Mesenchymal stem cell (in vitro differentiated cells and primary cell): ENCODE measurements at regions not wholly inside any gene's neighbourhood (a gene's known extent, or its start where the extent isn't known, plus 50 kb on each side); places are given as distances from the start of the nearest gene placed in this dataset.

Experiments
- DNase-seq: peaks from one replicate; pipeline ENCODE4 v3.0.0-alpha.2; 2013
- H2AFZ ChIP-seq: one replicate; pipeline ENCODE4 v1.6.1; 2013; ENCODE audit warnings: low read depth, mild to moderate bottlenecking, control low read depth, inconsistent platforms, low read length, moderate library complexity
- H2AK5ac ChIP-seq: 2 replicates; pipeline ENCODE4 v1.6.1; 2013; ENCODE audit warnings: low read length, moderate library complexity, mild to moderate bottlenecking, inconsistent platforms; ENCODE audit not compliant: severe bottlenecking
- H2BK120ac ChIP-seq: one replicate; pipeline ENCODE4 v1.6.1; 2013; ENCODE audit warnings: low read depth, mild to moderate bottlenecking, inconsistent platforms, low read length, moderate library complexity
- H2BK12ac ChIP-seq, 2 experiments: one replicate each; pipeline ENCODE4 v1.6.1; 2013; ENCODE audit warnings: inconsistent platforms in 2 of 2, low read length in 2 of 2, mild to moderate bottlenecking in 2 of 2, moderate library complexity in 2 of 2, control low read depth in 1 of 2
- H2BK15ac ChIP-seq: one replicate; pipeline ENCODE4 v1.6.1; 2013; ENCODE audit warnings: mild to moderate bottlenecking, low read depth, inconsistent platforms; ENCODE audit not compliant: poor library complexity, severe bottlenecking
- H2BK5ac ChIP-seq: 2 replicates; pipeline ENCODE4 v1.6.1; 2013; ENCODE audit warnings: low read depth, mild to moderate bottlenecking, low read length, control low read depth, inconsistent platforms; ENCODE audit not compliant: poor library complexity, severe bottlenecking
- H3K14ac ChIP-seq, 2 experiments: one replicate each; pipeline ENCODE4 v1.6.1; 2013; ENCODE audit warnings: inconsistent platforms in 2 of 2, low read length in 2 of 2, control low read depth in 1 of 2, mild to moderate bottlenecking in 1 of 2, moderate library complexity in 1 of 2
- H3K18ac ChIP-seq, 2 experiments: one replicate each; pipeline ENCODE4 v1.6.1; 2013; ENCODE audit warnings: inconsistent platforms in 2 of 2, low read length in 2 of 2, control low read depth in 1 of 2, low read depth in 1 of 2, mild to moderate bottlenecking in 1 of 2
- H3K23ac ChIP-seq, 2 experiments: one replicate each; pipeline ENCODE4 v1.6.1; 2013; ENCODE audit warnings: inconsistent platforms in 2 of 2, low read length in 2 of 2, mild to moderate bottlenecking in 2 of 2, moderate library complexity in 2 of 2, control low read depth in 1 of 2
- H3K27ac ChIP-seq: 2 replicates; pipeline ENCODE4 v1.5.1; 2013; ENCODE audit warnings: mild to moderate bottlenecking, moderate library complexity, low read length, control low read depth, inconsistent platforms; ENCODE audit not compliant: poor library complexity, severe bottlenecking
- H3K27me3 ChIP-seq, 2 experiments: 2 replicates each; pipeline versions ENCODE4 v1.6.1 to v1.7.0; 2013; ENCODE audit warnings: low read length in 2 of 2, mild to moderate bottlenecking in 2 of 2, moderate library complexity in 2 of 2, control low read depth in 1 of 2, inconsistent platforms in 1 of 2; ENCODE audit not compliant: control insufficient read depth in 1 of 2, insufficient read depth in 1 of 2
- H3K36me3 ChIP-seq, 2 experiments: 2 replicates each; pipeline versions ENCODE4 v1.6.1 to v1.7.0; 2013; ENCODE audit warnings: low read length in 2 of 2, control low read depth in 1 of 2, inconsistent platforms in 1 of 2, low read depth in 1 of 2, mild to moderate bottlenecking in 1 of 2; ENCODE audit not compliant: insufficient read depth in 2 of 2, control insufficient read depth in 1 of 2
- H3K4ac ChIP-seq, 2 experiments: one replicate each; pipeline ENCODE4 v1.6.1; 2013; ENCODE audit warnings: inconsistent platforms in 2 of 2, low read length in 2 of 2, mild to moderate bottlenecking in 2 of 2, moderate library complexity in 2 of 2, control low read depth in 1 of 2, low read depth in 1 of 2
- H3K4me1 ChIP-seq: 2 replicates; pipeline ENCODE4 v1.6.1; 2013; ENCODE audit warnings: low read depth, low read length, control low read depth; ENCODE audit not compliant: control insufficient read depth, insufficient read depth
- H3K4me2 ChIP-seq: 2 replicates; pipeline ENCODE4 v1.6.1; 2013; ENCODE audit warnings: low read length, mild to moderate bottlenecking, inconsistent platforms; ENCODE audit not compliant: poor library complexity, severe bottlenecking
- H3K4me3 ChIP-seq, 2 experiments: 2 replicates each; pipeline versions ENCODE4 v1.5.1 to v1.7.0; 2013; ENCODE audit warnings: low read length in 2 of 2, mild to moderate bottlenecking in 2 of 2, control low read depth in 1 of 2, low read depth in 1 of 2; ENCODE audit not compliant: insufficient read depth in 1 of 2
- H3K79me1 ChIP-seq: replicated peaks from 2 replicates; pipeline ENCODE4 v1.6.1; 2013; ENCODE audit warnings: mild to moderate bottlenecking, control low read depth, low read length, inconsistent platforms; ENCODE audit not compliant: poor library complexity, severe bottlenecking
- H3K9ac ChIP-seq: 2 replicates; pipeline ENCODE4 v1.7.0; 2013; ENCODE audit warnings: mild to moderate bottlenecking, low read length, moderate library complexity
- H3K9me3 ChIP-seq: 2 replicates; pipeline ENCODE4 v1.7.0; 2013; ENCODE audit warnings: mild to moderate bottlenecking, low read length; ENCODE audit not compliant: control insufficient read depth
- H4K8ac ChIP-seq: one replicate; pipeline ENCODE4 v1.6.1; 2013; ENCODE audit warnings: inconsistent platforms, mild to moderate bottlenecking, low read length, moderate library complexity
- H4K91ac ChIP-seq: one replicate; pipeline ENCODE4 v1.6.1; 2013; ENCODE audit warnings: mild to moderate bottlenecking, low read length, inconsistent platforms
- WGBS: methylation state at CpG from one replicate; pipeline ENCODE4 v1.1.7; 2013; ENCODE audit warnings: mixed read lengths; 5-methylcytosine and 5-hydroxymethylcytosine counted together

DNA sequence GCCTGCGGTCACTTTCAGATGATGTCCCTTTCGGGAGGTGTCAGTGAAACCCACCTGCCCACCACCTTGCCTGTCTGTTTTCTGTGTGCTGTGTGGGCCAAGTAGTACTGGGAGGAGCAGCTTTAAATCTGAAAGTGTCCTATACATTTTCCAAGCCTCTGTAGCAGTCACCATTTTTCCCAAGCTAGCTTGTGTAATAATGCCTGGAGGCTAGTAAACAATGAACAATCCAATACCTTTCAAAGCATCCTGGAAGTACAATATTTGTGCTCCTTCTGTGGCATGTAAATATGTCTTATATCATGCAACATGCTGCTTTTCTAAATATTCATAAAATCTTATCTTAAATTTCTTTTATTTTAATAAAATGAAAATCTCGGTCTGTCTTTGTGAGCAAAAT lies 111.6 kb upstream of the C1GALT1C1 start:
- H3K18ac ChIP-seq, result no peak overlapping the region
- no peaks in the 10 kb centered on the region for H3K36me3 ChIP-seq
- H2BK15ac ChIP-seq, result no peak overlapping the region
- no peak overlapping the region for H3K4me3 ChIP-seq
- no peak overlapping the region for H2AFZ ChIP-seq
- no peak for DNase-seq
- no peak overlapping the region for H3K27ac ChIP-seq
- H3K79me1 ChIP-seq, result no peaks in the 10 kb centered on the region
- no peaks in the 10 kb centered on the region for H3K9me3 ChIP-seq
- WGBS, result 89% methylated on average over 1 of the region's 3 CpGs
- no peak overlapping the region for H2BK12ac ChIP-seq
- H3K14ac ChIP-seq, result no peak overlapping the region
- H3K27me3 ChIP-seq, result no peaks in the 10 kb centered on the region
- H4K8ac ChIP-seq, result no peak overlapping the region
- H3K4me1 ChIP-seq, result no peaks in the 10 kb centered on the region
- H3K4me2 ChIP-seq, result no peak overlapping the region
- no peak overlapping the region for H2BK5ac ChIP-seq
- no peak overlapping the region for H3K23ac ChIP-seq
- no peak overlapping the region for H2AK5ac ChIP-seq
- H4K91ac ChIP-seq, result no peak overlapping the region
- H2BK120ac ChIP-seq, result no peak overlapping the region
- H3K4ac ChIP-seq, result no peak overlapping the region
- no peak overlapping the region for H3K9ac ChIP-seq

DNA sequence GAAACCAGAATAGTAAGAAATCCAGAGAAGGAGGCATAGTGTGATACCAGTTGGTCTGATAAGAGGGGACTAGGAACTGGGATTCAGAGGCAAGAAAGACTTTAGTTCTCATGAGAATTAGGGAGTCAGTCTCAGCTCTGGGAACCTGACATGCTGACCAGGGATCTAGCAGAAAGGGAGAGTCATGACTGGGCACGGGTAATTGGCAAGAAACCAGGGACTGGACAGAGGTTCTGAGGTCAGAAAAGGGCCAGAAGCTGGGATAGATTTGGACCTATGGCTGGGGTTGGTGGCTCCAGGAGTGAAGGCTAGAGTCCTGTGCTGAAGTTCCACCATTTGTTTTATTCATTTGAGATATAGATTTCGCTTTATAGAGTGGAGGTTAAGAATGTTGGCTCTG lies 110.2 kb upstream of the C1GALT1C1 start:
- Histone ChIP-seq H4K8ac (no peak overlapping the region), H2AFZ (no peak overlapping the region), H3K27me3 (no peaks in the 10 kb centered on the region), H2BK12ac (no peak overlapping the region), H3K23ac (no peak overlapping the region), H3K27ac (no peak overlapping the region), H4K91ac (no peak overlapping the region), H2AK5ac (no peak overlapping the region), H3K18ac (no peak overlapping the region), H3K36me3 (no peaks in the 10 kb centered on the region), H3K9ac (no peak overlapping the region), H2BK120ac (no peak overlapping the region), H3K4ac (no peak overlapping the region), H3K4me1 (no peaks in the 10 kb centered on the region), H2BK5ac (no peak overlapping the region), H3K4me2 (no peak overlapping the region), H3K9me3 (no peaks in the 10 kb centered on the region), H2BK15ac (no peak overlapping the region), H3K79me1 (no peaks in the 10 kb centered on the region), H3K14ac (no peak overlapping the region), H3K4me3 (no peak overlapping the region)
- DNase-seq, result no peak
- 50% methylated on average over 2 of the region's 2 CpGs for WGBS

DNA sequence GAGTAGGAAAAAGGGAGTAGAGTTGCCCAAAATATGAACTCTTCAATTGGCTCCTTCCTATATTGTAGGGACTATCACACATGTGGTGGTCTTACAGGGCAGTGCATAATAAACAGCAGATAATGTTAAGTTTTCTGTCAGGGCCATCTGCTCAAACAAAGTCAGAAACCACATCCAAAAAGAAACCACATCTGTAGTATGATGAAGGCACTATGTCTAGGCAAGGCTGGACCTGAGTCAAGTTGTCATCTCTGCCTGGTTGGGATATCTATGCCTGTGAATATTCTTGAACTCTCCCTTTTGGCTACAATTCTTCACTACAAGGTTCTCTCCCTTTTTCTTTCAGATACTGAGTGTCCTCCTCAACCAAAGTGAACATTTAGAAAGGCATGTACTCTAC lies 109.4 kb upstream of the C1GALT1C1 start:
- Histone ChIP-seq H3K18ac (no peak overlapping the region), H2BK120ac (no peak overlapping the region), H3K4me1 (peaks cover 5% of the 10 kb centered on the region), H3K4ac (no peak overlapping the region), H3K9ac (no peak overlapping the region), H3K27me3 (no peaks in the 10 kb centered on the region), H3K4me2 (no peak overlapping the region), H3K79me1 (no peaks in the 10 kb centered on the region), H2BK12ac (no peak overlapping the region), H3K4me3 (no peak overlapping the region), H3K23ac (no peak overlapping the region), H2BK15ac (no peak overlapping the region), H2AFZ (no peak overlapping the region), H3K14ac (no peak overlapping the region), H2AK5ac (no peak overlapping the region), H4K8ac (no peak overlapping the region), H2BK5ac (no peak overlapping the region), H3K9me3 (no peaks in the 10 kb centered on the region), H3K27ac (no peak overlapping the region), H3K36me3 (no peaks in the 10 kb centered on the region), H4K91ac (no peak overlapping the region)
- DNase-seq, result no peak

DNA sequence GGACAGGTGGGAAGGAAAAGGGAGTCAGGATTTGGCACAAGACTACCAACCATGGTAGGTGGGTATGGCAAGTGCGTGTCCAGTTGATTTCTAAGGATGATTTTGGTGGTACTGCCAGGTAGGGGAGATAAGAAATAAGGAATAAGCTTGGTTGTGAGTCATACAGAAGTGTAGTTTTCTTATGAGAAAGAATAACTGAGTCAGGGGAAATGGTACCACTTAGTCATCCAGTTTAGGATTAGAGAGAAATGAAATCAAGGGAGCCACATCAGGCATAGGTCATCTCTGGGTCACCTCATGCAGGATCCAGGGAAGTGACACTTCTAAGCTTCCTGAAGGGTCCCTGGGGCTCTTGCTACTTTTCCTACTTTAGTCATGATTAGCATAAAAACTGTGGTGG lies 107.1 kb upstream of the C1GALT1C1 start:
- Histone ChIP-seq H3K4ac (no peak overlapping the region), H3K4me2 (no peak overlapping the region), H2BK15ac (no peak overlapping the region), H4K91ac (no peak overlapping the region), H2BK120ac (no peak overlapping the region), H3K4me1 (peaks cover 5% of the 10 kb centered on the region), H2AK5ac (no peak overlapping the region), H3K14ac (no peak overlapping the region), H3K36me3 (no peaks in the 10 kb centered on the region), H3K79me1 (no peaks in the 10 kb centered on the region), H3K4me3 (no peak overlapping the region), H3K27ac (no peak overlapping the region), H3K27me3 (no peaks in the 10 kb centered on the region), H3K9me3 (no peaks in the 10 kb centered on the region), H3K23ac (no peak overlapping the region), H2AFZ (no peak overlapping the region), H4K8ac (no peak overlapping the region), H3K9ac (no peak overlapping the region), H2BK12ac (no peak overlapping the region), H3K18ac (no peak overlapping the region), H2BK5ac (no peak overlapping the region)
- 71% methylated on average over 1 of the region's 1 CpG for WGBS
- no peak for DNase-seq
